Prostate gland (tissue), 2 donors: ENCODE measurements at regions not wholly inside any gene's neighbourhood (a gene's known extent, or its start where the extent isn't known, plus 50 kb on each side); places are given as distances from the start of the nearest gene placed in this dataset.
"Not testable (repeated sequence)": the region's sequence is repeated elsewhere in the genome, so short reads cannot be mapped to it uniquely, and the experiment has no call there.

ENCODE experiments used
- DNase-seq: peaks from one replicate; pipeline ENCODE4 v3.0.0-alpha.2; 2019; ENCODE audit warnings: low spot score
- H3K27ac ChIP-seq, 2 donors: fragments of 200-600 bp; sonication (generic); 2 replicates each; pipeline ENCODE4 v1.5.1; 2017 to 2019
- H3K27me3 ChIP-seq: fragments of 200-600 bp; sonication (generic); replicated peaks from 2 replicates; pipeline ENCODE4 v1.5.1; 2019; ENCODE audit not compliant: insufficient read depth
- H3K36me3 ChIP-seq, 2 donors: fragments of 200-600 bp; sonication (generic); 1 replicate in 1 of 2; 2 replicates in 1 of 2; pipeline versions ENCODE4 v1.5.1 to v1.8.1; 2017 to 2019
- H3K4me1 ChIP-seq: fragments of 200-600 bp; sonication (generic); replicated peaks from 2 replicates; pipeline ENCODE4 v1.5.1; 2019
- H3K4me3 ChIP-seq, 2 donors: fragments of 200-600 bp; sonication (generic); 2 replicates each; pipeline ENCODE4 v1.5.1; 2017 to 2019
- H3K9me3 ChIP-seq: fragments of 200-600 bp; sonication (generic); 2 replicates; pipeline ENCODE4 v1.5.1; 2017
- CTCF ChIP-seq, 4 experiments: fragments of 200-600 bp in 2 of 4; fragments of 450-650 bp in 2 of 4; sonication (generic) in 2 of 4; IDR thresholded peaks; 1 replicate in 3 of 4; 2 replicates in 1 of 4; pipeline ENCODE4 v1.5.1; 2016 to 2019; ENCODE audit warnings: antibody characterized with exemption in 4 of 4, mild to moderate bottlenecking in 2 of 4, moderate library complexity in 2 of 4
- POLR2A ChIP-seq: fragments of 450-650 bp; IDR thresholded peaks from one replicate; pipeline ENCODE4 v1.6.1; 2016; ENCODE audit warnings: antibody characterized with exemption, mild to moderate bottlenecking
- POLR2AphosphoS5 ChIP-seq: sonication (generic); formaldehyde crosslinking; IDR thresholded peaks from one replicate; pipeline ENCODE4 v1.6.1; 2017; ENCODE audit warnings: antibody characterized with exemption
- WGBS: methylation state at CpG from one replicate; pipeline ENCODE4 v1.1.5; 2018; 5-methylcytosine and 5-hydroxymethylcytosine counted together
- intact Hi-C: fragments of 100-400 bp; cut with DNase I; formaldehyde crosslinking; loops from one replicate; pipeline ENCODE4 v1.14.2; 2022

GRCh38 chr11:64438986-64439771, 80.2 kb downstream of the RPS6KA4 start:
- TF ChIP-seq CTCF (IDR thresholded peaks at IDR 0.05), result no peak
- Histone ChIP-seq H3K27me3 (no peaks in the 10 kb centered on the region), H3K4me1 (no peaks in the 10 kb centered on the region), H3K27ac (no peak overlapping the region), H3K9me3 (no peaks in the 10 kb centered on the region), H3K36me3 (no peaks in the 10 kb centered on the region), H3K4me3 (no peak overlapping the region)
- DNase-seq, result no peak
- intact Hi-C loops, result no loop called here
- 40% methylated on average over 22 of the region's 22 CpGs for WGBS

GRCh38 chr11:64439772-64440491, 81.0 kb downstream of the RPS6KA4 start:
- H3K27me3 ChIP-seq, intact Hi-C loops, H3K4me1 ChIP-seq, DNase-seq, H3K4me3 ChIP-seq, H3K36me3 ChIP-seq, H3K9me3 ChIP-seq, H3K27ac ChIP-seq: not testable (repeated sequence)
- WGBS, result 91% methylated on average over 8 of the region's 8 CpGs

GRCh38 chr11:64441127-64441526, 82.2 kb downstream of the RPS6KA4 start:
- no peaks in the 10 kb centered on the region for H3K9me3 ChIP-seq
- no peak overlapping the region for H3K4me3 ChIP-seq
- no peaks in the 10 kb centered on the region for H3K4me1 ChIP-seq
- TF ChIP-seq POLR2A (no peak), CTCF (IDR thresholded peaks at IDR 0.05) (no peak), POLR2AphosphoS5 (no peak)
- WGBS, result 68% methylated on average over 11 of the region's 11 CpGs
- no peak for DNase-seq
- no peaks in the 10 kb centered on the region for H3K36me3 ChIP-seq
- H3K27me3 ChIP-seq, result no peaks in the 10 kb centered on the region
- no peak overlapping the region for H3K27ac ChIP-seq
- intact Hi-C loops, result no loop called here

GRCh38 chr11:64443001-64443400, 84.0 kb downstream of the RPS6KA4 start:
- Histone ChIP-seq H3K36me3 (no peaks in the 10 kb centered on the region), H3K27ac (no peak overlapping the region), H3K27me3 (no peaks in the 10 kb centered on the region), H3K9me3 (no peaks in the 10 kb centered on the region), H3K4me3 (no peak overlapping the region), H3K4me1 (peaks cover 4% of the 10 kb centered on the region)
- 73% methylated on average over 5 of the region's 5 CpGs for WGBS
- no peak for DNase-seq
- intact Hi-C loops, result no loop called here
- TF ChIP-seq POLR2A (no peak), CTCF (IDR thresholded peaks at IDR 0.05) (no peak), POLR2AphosphoS5 (no peak)

GRCh38 chr11:64444838-64445441, 86.0 kb downstream of the RPS6KA4 start:
- Histone ChIP-seq H3K4me1 (peaks cover 12% of the 10 kb centered on the region), H3K36me3 (no peaks in the 10 kb centered on the region), H3K27ac (no peak overlapping the region), H3K4me3 (no peak overlapping the region), H3K9me3 (no peaks in the 10 kb centered on the region), H3K27me3 (no peaks in the 10 kb centered on the region)
- 65% methylated on average over 4 of the region's 4 CpGs for WGBS
- DNase-seq, result no peak
- TF ChIP-seq POLR2A (no peak), CTCF (IDR thresholded peaks at IDR 0.05) (no peak), POLR2AphosphoS5 (no peak)
- intact Hi-C loops, result no loop called here
